HG02870 (cell line): ENCODE measurements at regions not wholly inside any gene's neighbourhood (a gene's known extent, or its start where the extent isn't known, plus 50 kb on each side); places are given as distances from the start of the nearest gene placed in this dataset.
"Not testable (repeated sequence)": the region's sequence is repeated elsewhere in the genome, so short reads cannot be mapped to it uniquely, and the experiment has no call there.

Experiments used
- ATAC-seq: cut with Tn5 transposase; IDR thresholded peaks from one replicate; pipeline ENCODE4 v1.9.1; 2021; ENCODE audit warnings: mild to moderate bottlenecking, moderate library complexity; ENCODE audit not compliant: unreplicated experiment

DNA sequence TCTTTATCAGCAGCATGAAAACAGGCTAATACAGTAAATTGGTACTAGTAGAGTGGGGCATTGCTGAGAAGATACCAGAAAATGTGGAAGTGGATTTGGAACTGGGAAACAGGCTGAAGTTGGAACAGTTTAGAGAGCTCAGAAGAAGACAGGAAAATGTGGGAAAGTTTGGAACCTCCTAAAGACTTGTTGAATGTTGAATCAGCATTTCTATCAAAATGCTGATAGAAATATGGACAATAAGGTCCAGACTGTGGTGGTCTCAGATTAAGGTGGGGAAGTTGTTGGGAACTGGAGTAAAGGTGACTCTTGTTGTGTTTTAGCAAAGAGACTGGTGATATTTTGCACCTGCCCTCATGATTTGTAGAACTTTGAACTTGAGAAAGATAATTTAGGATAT lies 231.2 kb upstream of the KCND2 start:
- ATAC-seq: no peak

- no peak for ATAC-seq
Observed at GRCh38 chr7:120043250-120043649, 229.7 kb upstream of the KCND2 start.

- no peak for ATAC-seq
Observed at GRCh38 chr7:120052884-120053382, 220.0 kb upstream of the KCND2 start.

- ATAC-seq: no peak
Observed at GRCh38 chr7:120053390-120053961, 219.5 kb upstream of the KCND2 start.

DNA sequence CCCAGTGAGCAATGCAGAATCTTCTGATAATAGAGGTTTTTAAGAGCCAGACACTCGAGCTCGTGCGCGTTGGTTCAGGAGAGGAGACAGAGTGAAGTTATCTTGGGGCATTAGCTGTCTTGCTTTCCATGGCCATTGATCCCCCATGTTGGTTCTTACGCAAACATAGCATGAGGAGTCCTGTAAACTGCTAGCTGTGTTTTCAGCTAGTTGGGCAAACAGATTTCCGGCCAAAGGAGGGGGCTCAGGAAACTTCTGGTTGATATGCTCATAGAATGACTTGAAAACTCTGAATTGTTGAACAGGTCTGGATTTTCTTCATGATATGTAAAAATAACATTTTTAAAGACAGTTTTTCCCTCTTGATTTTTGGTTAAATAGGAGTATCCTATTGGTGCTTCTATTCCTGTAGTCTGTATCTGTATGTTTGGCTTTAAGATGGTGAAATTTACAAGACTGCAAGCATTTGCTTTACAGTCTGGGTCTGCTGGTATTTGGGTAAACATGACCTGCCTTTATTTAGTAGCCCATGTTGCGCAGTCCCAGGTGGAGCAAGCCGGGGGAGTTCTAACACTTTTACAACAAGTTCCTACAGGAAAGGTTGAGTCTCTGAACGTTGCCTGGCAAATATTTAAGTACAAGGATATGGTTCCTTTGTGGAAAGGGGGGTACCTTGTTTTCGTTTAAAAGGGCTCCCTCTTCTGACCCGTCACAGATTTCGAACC lies 218.4 kb upstream of the KCND2 start:
- no peak for ATAC-seq

DNA sequence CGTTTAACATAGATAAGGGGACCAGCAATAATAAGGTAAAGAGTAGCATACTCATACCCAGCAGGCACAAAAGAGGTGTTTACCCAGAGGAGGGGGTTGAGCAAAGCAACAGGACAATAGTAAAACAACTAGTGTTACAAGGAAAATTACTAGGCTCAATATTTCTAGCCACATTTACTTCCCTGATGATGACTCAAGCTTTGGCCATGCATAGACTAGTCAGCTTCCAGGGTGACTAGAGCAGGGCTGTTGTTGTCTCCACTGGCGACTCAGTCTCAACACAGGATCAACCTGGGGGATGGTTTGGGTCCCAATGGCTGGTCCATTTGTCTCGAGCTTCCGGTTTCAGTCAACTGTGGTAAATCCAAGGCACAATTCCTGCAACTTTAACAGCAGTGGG lies 217.7 kb upstream of the KCND2 start:
- ATAC-seq: no peak

DNA sequence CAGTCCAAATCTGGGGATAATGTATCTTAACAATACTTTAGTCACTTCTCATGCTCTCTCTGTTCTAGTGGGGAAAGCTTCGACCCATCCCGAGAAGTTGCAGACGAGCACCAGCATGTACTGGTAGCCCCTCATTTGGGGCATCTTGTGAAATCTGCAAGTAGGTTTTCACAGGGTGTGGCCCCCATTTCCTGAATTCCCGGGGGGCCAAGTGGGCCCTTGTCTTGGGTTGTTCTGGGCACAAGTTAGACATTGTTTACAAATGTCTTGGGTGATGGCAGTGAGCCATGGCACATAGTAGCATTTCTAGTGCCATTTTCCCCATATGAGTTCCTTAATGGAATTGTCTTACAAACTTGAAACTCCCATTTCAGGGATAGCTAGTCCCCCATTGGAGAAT lies 216.7 kb upstream of the KCND2 start:
- ATAC-seq: no peak

DNA sequence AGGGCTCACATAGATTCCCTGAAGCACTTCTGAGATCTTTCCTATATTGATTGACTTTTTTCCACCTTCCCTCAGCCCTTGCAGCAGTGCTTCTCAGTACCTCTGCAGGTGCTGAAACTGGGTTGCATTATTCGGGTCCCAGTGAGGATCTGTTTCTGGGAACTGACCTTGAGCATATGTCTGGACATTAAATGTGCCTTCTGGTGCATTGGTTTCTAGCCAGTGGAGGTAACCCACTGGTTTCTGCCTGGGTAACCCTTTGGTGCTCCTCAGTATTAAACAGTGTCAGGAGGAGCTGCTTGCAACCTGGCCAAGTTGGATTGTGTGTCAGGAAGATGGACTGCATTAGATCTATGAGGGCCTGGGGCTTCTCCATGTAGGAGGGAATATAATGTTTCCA lies 213.3 kb upstream of the KCND2 start:
- no peak for ATAC-seq

- no peak for ATAC-seq
Observed at GRCh38 chr7:120060281-120060680, 212.7 kb upstream of the KCND2 start.

- peak; percentile 42 for ATAC-seq
Observed at GRCh38 chr7:120060875-120061274, 212.1 kb upstream of the KCND2 start.

GRCh38 chr7:120064565-120064964 lies 208.4 kb upstream of the KCND2 start:
- ATAC-seq: peak; percentile 89

- not testable (repeated sequence) for ATAC-seq
Observed at GRCh38 chr7:120066898-120067297, 206.1 kb upstream of the KCND2 start.

- ATAC-seq: no peak
Observed at GRCh38 chr7:120070201-120070600, 202.8 kb upstream of the KCND2 start.

DNA sequence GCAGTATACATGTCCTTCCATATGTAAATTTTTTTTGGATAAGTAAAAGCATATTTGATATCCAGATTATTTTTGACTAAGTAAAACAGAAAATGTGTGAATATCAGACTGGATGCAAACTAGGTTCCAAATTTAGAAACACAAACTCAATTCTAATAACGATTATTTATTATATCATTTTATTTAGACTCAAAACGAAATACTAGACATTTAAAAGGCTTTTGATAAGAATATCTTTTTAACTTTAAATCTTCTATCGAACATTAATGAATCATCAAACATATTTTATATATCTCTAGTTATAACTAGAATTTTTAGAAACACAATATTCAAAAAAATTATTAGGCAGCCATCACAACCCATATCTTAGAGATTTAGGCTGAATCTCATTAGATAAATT lies 195.2 kb upstream of the KCND2 start:
- ATAC-seq: no peak

- no peak for ATAC-seq
Observed at GRCh38 chr7:120079022-120079421, 194.0 kb upstream of the KCND2 start.

- ATAC-seq: no peak
Observed at GRCh38 chr7:120079704-120080103, 193.3 kb upstream of the KCND2 start.

DNA sequence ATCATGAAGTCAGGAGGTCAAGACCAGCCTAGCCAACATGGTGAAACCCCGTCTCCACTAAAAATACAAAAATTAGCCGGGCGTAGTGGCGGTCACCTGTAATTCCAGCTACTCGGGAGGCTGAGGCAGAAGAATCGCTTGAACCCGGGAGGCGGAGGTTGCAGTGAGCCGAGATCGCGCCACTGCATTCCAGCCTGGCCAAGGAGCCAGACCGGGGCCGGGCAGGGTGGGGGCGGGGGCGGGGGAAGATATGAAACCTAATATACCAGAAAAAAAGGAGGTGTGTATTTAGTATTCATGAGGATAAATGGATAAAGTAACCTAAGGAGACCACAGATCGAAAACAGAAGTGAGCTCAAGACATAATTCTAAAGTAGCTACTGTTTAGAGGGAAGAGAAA lies 186.5 kb upstream of the KCND2 start:
- not testable (repeated sequence) for ATAC-seq

DNA sequence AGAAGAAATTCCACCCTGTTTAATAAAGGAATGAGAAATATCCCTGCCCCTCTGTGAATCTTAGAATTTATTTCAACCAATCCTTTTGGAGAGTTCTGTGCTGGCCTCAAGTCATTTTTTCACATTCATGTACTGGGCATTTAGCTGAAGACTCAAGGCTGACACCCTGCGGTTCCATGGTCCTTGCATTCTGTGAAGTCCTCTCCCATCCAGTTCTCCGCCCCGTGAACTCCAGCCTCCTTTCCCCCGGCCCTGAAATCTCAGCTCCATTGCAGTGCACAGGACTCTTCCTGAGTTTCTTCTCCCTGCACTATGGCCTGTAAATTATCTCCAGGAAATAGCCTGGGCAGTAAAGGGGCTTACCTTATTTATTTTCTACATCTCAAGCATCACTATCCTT lies 183.0 kb upstream of the KCND2 start:
- ATAC-seq: no peak

DNA sequence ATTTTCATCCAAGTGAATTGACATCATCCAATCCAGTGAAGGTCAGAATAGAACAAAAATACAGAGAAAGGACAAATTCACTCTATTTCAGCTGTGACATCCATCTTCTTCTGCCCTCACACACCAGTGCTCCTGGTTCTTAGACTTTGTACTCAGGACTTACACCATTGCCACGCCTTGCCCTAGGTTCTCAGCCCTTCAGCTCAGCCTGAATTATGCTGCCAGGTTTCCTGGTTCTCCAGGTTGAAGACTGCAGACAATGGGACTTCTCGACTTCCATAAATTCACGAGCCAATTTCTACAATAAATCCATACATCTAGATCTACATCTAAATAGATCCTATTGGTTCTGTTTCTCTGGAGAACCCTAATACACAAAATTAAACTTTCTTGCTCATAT lies 181.2 kb upstream of the KCND2 start:
- ATAC-seq: no peak

- no peak for ATAC-seq
Observed at GRCh38 chr7:120097020-120097419, 176.0 kb upstream of the KCND2 start.

GRCh38 chr7:120097774-120098173 lies 175.2 kb upstream of the KCND2 start:
- no peak for ATAC-seq

DNA sequence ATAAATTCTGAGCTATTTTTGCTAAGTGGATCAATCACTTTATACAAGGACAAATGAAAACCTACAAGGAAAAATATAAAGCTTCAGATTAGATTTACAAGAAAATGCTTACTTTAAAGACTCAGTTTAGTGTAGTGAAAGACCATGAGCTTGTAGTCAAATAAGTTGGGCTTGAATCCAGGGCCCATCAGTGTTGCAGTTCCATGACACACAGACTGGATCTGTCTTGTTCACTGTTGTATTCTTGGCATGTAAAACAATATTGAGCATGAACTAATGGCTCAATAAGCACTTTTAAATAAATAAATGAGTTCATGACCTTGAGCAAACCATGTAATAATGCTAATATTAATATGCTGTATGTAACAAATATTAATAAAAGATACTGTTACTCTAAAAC lies 164.6 kb upstream of the KCND2 start:
- ATAC-seq: no peak

GRCh38 chr7:120110169-120110568 lies 162.8 kb upstream of the KCND2 start:
- no peak for ATAC-seq
